Stimulated activated CD4-positive, alpha-beta T cell treated with anti-CD3 and anti-CD28 coated beads, Interleukin-4, amount 100 ng/mL, for 24 hours (primary cell): ENCODE measurements at regions not wholly inside any gene's neighbourhood (a gene's known extent, or its start where the extent isn't known, plus 50 kb on each side); places are given as distances from the start of the nearest gene placed in this dataset.

Experiments used
- DNase-seq: peaks from one replicate; pipeline ENCODE4 v3.0.0-alpha.2; 2020

- DNase-seq, result no peak
These were observed 118.1 kb downstream of the MAT2B start for GRCh38 chr5:163623524-163623923.

- DNase-seq, result no peak
These were observed 118.6 kb downstream of the MAT2B start for GRCh38 chr5:163623986-163624385.

GRCh38 chr5:163624431-163624830 lies 119.0 kb downstream of the MAT2B start:
- DNase-seq, result no peak

DNA sequence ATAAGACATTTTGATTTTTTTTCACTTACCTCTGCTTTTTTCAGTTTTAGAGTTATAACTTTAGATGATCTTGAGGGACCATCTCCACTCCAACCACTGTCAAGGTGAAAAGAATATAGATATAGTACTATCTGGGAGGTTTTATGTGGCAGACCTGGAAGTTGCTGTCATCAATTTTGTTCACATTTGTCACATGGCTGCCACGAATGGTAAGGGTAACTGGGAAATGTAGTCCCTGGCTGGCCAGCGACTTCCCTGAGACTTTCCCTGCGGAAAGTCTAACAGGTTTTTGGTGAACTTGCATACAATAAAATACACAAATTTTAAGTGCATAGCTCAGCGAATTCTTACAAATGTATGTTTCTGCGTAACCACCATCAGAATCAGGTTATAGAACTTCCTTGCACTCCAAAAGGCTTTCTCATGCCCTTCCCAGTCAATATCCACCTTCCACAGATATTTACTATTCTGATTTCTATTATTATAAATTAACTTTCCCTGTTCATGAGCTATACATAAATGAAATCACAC lies 121.5 kb downstream of the MAT2B start:
- DNase-seq, result no peak

GRCh38 chr5:163631856-163632255 lies 126.4 kb downstream of the MAT2B start:
- no peak for DNase-seq

- no peak for DNase-seq
These were observed 128.6 kb downstream of the MAT2B start for GRCh38 chr5:163633926-163634460.

- DNase-seq, result no peak
These were observed 130.2 kb downstream of the MAT2B start for GRCh38 chr5:163635631-163636030.

DNA sequence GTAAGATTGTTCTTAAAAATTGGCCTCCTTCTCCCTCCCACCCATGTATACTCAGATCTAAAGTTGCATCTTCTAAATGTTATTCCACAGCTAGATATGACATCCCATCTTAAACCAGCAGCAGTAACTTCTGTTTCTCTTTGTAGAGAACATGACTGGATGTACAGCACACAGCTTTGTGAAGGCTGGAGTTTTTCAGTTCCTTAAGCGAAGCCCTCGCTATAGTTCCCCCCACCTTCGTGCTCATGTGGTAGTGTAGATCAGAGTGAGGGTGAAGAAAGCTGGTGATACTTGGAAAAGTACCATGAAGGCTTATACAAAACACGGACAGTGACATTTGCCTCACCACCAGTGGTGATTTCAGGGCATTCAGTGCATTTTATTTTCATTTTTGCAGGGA lies 137.5 kb downstream of the MAT2B start:
- DNase-seq, result no peak

GRCh38 chr5:163645421-163646416 lies 140.3 kb downstream of the MAT2B start:
- no peak for DNase-seq

DNA sequence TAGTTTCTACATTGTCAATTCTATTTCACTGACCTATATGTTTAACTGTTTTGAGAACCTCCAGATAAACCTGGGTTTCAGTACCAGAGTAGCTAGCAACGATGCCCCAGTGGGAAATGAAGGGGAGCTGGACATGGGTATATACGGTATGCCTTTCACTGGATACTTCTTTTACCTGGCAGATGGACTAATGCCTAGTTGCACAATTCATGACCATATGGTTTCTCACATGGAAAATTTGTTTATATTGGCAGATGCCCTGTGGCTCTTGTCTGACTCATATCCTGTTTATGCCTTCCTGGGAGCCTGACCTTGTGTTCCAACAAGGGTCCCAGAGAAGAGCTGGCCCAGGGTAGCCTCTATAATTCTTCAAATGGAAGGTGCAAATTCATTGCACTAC lies 144.1 kb downstream of the MAT2B start:
- no peak for DNase-seq

GRCh38 chr5:163653526-163653925 lies 148.1 kb downstream of the MAT2B start:
- DNase-seq, result no peak

GRCh38 chr5:163658702-163659567 lies 153.5 kb downstream of the MAT2B start:
- DNase-seq, result no peak

DNA sequence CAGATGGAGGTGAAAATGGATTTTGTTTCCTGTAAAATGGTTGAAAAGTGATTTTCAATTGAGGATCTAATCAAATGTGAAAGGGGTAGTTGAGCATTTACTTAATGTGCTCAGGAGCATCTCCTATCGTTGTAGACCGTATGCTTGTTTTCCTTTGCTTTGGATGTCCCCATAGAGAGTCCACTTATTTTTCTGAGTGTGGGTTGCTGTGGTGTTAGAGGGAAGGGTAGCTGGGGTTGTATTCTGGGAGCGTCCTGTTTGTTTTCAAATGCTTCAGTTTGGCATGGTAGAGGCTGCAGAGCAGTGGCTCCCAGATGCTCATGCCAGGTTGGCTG lies 154.1 kb downstream of the MAT2B start:
- no peak for DNase-seq

DNA sequence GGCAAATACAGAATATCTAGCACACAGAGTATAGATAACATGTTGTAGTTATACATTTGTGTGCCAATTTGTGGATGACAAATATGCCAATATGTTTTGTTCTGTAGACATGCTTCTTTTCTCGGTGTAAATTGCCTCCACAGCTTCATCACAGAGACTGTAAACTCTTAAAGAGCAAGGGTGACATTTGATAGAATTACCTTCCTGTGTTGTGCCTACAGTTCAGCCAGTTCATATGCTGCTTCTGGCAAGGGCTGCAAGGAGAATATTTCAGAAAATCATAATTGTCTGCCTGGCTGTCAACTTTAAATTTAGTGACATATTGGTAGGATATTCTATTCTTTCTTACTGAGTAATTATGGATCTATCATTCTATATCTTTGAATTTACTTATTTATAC lies 155.1 kb downstream of the MAT2B start:
- DNase-seq, result no peak

GRCh38 chr5:163661360-163661759 lies 155.9 kb downstream of the MAT2B start:
- DNase-seq, result no peak

DNA sequence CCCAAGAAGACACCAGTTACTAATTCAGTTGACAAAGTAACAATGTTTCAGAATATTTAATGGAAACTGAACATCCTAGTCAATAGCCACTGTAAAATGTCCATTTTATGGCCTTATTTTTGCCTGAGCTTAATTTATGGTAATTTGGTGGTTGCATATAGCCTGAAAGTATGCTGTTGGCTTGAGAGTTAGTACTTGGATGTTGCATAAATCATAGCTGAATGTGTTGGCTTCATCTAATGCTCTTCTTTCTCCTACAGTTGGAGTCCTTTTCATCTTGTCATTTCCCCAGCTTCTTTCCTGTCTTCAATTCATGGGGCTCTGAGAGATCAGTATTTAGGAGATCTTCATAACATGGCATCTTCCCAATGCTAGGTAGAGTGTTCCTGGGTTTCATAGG lies 164.6 kb downstream of the MAT2B start:
- DNase-seq, result no peak

DNA sequence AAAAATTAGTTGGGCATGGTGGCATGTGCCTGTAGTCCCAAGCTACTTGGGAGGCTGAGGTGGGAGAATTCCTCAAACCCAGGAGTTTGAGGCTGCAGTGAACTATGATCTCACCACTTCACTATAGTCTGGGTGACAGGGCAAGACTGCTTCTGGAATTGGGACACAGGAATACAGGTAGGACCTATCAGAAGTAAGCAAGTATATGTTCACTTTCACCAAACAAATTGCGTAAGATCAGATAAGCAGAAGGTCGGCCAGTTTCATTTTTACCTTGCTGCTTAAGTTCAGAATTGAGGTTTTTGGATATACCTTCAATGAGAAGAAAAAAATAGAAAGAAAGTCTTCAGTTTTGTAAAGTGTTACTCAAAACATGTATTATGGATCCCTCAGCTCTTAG lies 171.7 kb downstream of the MAT2B start:
- DNase-seq, result no peak

DNA sequence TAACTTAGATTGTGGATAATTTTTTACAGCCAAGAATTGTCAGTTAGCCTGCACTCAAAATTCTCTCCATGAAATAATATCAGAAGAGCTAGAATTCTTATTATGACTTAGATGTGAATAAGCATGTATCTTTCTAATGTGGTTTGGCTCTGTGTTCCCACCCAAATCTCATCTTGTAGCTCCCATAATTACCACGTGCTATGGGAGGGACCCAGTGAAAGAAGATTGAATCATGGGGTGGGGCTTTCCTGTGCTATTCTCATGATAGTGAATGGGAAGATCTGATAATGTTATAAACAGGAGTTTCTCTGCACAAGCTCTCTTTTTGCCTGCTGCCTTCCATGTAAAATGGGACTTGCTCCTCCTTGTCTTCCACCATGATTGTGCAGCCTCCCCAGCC lies 176.8 kb downstream of the MAT2B start:
- no peak for DNase-seq

GRCh38 chr5:163687414-163687813 lies 182.0 kb downstream of the MAT2B start:
- no peak for DNase-seq

DNA sequence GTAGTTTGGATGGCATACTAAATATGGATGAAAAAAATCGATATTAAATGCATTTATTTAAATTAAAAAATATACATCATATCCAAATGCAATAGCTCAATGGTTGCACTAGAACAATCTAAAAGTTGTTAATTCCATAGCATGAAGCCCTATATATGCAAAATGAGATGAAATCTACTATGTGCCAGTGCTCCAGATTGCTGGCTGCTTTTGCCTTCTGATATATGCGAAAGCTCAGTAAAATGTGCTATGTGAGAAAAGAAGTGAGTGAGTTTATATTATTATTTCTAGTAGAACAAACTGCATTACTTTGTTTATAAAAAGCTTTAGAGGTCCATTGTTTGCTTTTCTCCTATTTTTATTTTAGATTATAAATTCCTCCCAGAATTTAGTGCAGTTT lies 186.7 kb downstream of the MAT2B start:
- no peak for DNase-seq

DNA sequence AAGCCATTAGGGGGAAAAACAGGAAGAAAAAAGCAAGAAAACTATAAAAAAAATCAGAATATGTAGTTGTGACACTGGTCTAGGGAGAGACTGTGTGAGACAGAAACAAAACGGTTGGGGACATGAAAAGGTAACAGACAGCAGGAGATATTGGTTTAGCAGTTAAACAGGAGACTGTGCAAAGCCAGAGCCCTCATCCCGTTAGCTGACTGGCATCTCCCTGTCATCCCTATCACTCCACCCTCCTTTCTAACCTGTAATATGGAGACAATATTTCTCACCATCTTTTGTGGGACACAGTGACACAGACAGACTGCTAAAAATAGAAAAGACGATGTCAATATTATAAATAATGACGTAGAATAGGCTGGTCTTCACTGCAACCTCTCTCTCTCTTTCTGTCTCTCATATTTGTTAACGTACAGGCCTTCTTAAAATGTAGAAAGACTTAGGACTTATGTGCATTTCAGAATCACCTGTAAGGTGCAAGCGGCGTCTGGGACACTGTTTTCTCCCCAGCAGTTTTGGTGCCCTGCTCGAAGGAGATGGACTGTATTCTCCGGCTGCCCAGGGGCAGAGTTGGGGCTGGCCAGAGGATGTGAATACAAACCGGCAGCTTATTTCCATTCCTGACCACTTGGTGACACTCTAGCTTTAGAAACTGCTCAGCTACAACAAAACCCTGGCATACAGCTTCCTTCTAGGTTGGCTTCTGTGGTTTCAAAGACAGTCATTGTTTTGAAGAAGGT lies 190.6 kb downstream of the MAT2B start:
- DNase-seq, result no peak

- DNase-seq, result no peak
These were observed 191.1 kb downstream of the MAT2B start for GRCh38 chr5:163696579-163696887.
